NCI-H1694 (cell line): ENCODE measurements at regions not wholly inside any gene's neighbourhood (a gene's known extent, or its start where the extent isn't known, plus 50 kb on each side); places are given as distances from the start of the nearest gene placed in this dataset.
A peak's percentile ranks its signal among the peaks of the same experiment; 100 is the strongest.
"Not testable (repeated sequence)": the region's sequence is repeated elsewhere in the genome, so short reads cannot be mapped to it uniquely, and the experiment has no call there.

Experiments
- DNase-seq: peaks from one replicate; lab custom pipeline; 2025; lab: John Stamatoyannopoulos, UW

DNA sequence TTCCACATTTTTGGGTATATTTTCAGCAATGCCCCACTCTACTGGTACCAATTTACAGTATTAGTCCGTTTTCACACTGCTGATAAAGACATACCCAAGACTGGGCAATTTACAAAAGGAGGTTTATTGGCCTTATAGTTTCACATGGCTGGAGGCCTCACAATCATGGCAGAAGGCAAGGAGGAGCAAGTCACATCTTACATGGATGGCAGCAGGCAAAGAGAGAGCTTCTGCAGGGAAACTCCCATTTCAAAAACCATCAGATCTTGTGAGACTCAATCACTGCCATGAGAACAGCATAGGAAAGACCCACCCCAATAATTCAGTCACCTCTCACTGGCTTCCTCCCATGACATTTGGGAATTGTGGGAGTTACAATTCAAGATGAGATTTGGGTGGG, 722.9 kb downstream of the NTRK3 start:
- not testable (repeated sequence) for DNase-seq

DNA sequence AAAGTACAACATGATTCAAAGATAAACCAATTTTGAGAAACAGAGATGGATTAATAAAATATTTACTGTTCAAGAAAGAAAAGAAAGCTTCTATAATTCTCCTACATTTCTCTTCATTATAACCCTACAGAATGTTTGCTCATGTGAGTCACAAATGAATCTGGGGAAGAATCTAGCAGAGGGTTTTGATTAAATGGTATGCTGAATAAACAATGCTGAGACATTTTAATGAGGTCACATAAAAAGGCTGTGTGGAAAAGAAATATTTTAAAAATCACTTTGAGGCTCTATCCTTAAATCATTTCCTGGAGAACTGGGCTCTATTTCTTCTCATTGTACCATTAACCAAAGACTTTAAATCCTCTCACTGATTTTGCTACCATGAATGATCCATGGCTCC, 727.7 kb downstream of the NTRK3 start:
- DNase-seq: no peak

DNA sequence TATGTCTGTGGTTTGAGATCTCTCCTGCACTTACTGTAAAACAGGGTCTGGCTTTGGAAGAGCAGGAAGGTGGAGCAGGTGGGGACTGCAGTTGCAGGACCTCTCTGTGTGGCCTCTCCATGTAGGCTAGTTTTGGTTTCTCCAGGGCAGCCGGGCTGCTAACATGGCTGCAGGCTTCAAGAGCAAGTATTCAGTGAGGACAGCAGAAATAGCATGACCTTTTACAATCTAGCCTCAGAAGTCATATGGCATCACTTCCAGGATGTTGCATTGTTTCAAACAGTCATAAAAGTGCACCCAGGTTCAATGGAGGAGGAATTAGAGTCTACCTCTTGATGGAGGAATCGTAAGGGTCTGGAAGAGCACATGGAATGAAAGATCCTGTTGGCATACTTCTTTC, 728.7 kb downstream of the NTRK3 start:
- DNase-seq: no peak

DNA sequence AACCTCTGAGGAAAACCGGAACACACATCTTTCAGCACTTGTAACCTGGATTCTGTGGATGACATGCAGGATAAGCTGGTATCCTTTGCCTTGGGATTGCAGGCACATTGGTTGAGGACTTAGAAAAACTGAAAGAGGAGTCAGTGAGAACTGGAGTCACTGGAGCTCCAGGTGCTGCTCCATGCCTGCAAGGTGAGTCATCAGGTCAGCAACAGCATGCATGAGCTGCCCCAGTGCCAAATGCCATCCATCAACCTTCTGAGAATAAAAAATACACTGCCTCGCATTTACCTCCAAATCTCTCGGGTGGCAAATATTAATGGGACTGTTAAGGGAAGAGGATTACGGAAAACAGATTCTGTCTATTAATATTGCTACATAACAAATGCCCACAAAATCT, 729.1 kb downstream of the NTRK3 start:
- no peak for DNase-seq

DNA sequence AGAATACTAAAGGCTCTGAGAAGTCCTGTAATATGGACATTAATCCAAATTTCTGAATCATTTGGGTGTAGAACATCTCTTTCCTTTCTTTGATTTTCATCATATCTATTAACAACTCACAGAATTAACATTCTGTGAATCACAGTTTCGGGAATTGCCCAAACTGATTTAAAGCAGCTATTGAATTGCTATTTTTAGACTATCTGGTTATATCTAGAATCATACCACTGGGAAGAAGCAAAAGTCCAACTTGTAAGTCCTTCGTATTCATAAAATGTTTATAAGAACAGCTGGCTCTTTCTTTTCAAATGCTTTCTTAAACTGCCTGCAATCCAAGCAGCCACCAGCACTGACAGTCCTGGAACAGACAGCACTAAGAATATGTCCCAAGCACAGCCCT, 733.0 kb downstream of the NTRK3 start:
- DNase-seq: no peak

DNA sequence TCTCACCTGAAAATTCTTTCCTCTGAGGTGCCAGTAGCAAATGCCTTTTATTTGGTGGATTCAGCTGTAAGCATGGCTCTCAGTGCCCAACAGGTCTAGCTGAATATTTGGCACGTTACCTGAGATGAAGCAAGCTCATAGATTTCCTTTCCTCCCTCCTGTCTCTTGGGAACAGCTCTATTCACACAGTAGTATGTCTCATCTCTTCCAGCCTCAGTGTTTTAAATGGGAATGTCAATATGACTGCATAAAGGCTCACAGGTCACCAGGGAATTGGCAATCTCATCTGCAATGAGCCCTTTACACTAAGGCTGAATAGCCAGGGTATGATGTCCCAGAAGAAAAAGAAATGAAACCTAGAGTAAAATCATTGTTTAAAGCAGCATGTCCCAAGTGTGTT, 733.5 kb downstream of the NTRK3 start:
- DNase-seq: no peak

DNA sequence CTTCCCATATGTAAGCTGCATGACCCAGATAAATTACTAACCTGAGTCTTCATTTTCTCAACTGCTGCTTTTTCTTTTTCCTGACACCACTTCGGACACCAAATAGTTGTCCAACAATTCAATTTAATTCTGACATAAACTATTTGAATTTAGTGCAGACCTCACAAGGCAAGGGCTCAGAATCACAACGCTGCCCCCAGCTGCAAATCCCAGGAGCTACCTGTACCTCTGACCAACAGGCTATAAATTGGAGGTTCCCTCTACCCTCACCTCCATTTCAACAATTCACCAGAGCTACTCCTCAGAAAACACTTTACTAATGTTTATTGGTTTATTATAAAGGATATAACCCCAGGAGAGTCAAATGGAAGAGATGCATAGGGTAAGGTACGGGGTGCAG, 737.6 kb downstream of the NTRK3 start:
- no peak for DNase-seq

DNA sequence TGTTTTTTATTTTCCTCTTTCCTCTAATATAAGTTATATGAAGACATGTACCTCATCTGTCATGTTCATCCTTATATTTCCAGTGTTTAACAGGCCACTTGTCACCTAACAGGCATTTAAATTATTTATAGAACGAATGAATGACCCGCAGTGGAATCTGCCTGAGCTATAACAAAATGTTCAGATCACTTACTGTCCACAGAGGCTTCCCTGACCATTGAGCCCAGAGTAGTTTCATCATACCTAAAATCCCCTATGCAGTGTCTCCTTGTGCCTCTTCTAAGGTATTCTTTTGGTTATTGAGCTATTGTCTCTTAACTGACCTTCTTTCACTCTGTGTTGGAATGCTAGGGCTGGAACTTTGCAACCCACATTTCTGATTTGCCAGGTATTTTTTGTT, 748.5 kb downstream of the NTRK3 start:
- no peak for DNase-seq

DNA sequence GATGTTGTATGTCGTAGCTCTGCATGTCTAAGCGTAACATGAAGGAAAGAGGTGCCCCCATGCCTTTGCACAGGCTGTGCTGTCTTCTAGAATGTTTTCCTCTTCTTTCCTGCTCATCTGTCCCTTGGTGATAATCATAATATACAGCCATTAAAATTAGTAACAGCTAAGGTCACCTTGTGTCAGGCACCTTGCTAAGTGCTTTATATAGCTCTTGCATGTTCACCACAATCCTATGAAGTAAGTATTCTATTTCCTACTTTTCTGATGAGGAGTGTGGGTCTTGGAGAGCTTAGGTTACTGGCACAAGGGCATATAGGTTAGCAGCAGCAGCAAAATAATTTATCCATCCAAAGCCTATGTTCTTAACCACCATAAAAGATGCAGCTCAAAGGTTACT, 754.4 kb downstream of the NTRK3 start:
- no peak for DNase-seq

DNA sequence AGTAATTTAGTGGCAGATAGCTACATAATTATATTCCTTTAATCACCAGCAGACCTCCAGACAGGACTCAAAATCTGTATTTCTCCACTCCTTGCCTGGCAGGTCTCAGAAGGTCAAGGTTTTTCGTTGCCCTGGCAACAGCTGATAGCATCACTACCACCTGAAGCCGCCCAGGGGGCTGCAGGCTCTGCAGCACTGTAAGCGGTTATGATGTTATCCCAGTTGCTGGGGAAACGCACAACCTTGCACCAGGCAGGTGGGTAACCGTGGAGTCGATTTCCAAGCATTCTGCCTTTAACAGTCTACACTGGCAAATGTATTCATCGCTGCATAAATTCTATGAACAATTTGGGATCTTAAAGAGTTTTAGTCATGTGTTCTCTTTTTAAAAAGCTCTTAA, 756.3 kb downstream of the NTRK3 start:
- DNase-seq: no peak

DNA sequence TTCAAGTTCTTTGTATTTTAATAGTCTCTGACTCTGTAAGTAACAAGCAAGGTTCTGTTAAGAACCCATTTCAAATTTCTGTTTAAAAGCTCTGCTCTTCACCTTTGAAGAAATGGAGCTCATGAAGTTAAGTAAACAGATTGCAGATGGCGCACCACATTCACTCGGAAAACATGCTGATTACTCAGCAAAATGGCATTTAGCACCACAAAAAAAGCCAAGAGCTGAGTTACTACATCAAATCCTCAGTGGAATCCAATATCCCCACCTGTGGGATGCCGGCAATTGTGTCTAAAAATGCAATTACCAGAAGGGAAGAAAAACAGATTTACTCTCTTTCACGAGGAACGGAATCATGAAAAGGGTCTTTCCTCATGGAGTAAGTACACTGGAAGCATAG, 758.0 kb downstream of the NTRK3 start:
- no peak for DNase-seq

DNA sequence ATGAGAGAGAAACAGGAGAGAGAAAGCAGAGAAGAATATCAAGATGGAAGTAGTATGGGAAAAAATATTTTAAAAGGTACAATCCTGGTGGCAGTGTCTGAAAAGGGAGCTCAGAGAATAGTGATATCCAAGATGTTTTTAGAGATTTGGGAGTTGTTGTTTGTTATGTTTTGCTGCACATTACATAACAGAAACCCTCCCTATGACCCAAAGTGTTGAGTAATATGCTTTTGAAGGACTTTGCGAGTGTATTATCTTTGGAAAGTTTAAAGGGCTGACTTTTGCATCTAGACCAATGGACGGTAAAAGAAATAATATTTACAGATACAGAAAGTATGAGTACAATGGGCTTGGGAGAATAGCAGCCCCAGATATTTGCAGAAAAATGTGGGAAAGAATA, 759.7 kb downstream of the NTRK3 start:
- DNase-seq: no peak

DNA sequence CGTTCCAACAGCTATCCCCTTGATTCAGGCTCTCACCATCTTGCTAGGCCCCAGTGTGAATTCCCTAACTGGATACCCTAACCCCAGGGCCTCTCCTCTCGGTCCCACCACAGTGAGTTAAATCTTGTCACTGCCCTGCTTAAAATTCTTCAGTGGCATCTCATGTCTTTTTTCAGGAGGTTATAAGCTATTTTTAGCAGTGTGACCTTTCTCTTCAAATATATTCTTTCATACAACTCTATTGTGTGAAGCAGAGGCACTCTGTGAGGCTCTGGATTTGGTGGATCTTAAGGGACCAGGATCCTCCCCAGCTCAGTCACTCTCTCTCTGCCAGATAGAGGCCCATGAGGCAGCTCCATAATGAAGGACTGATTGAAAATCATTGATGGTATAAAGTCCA, 760.4 kb downstream of the NTRK3 start:
- no peak for DNase-seq

DNA sequence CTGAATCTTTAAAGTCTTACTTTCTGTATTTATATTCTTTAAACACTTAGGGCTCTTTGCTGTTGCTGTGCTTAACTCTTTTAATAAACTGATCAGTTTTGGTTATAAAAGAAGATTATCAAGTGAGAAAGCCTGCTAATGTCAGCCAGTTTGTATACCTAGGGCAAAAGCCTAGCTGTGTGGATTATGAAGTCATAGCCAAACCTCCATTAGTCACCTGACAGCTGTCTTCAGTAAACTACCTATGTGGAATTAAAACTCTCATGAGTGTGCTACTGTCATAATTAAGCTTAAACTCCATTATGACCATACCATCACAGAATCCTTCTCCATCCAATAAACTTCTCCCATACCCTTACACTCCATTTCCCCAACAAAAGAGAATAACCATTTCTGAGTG, 762.7 kb downstream of the NTRK3 start:
- DNase-seq: no peak

DNA sequence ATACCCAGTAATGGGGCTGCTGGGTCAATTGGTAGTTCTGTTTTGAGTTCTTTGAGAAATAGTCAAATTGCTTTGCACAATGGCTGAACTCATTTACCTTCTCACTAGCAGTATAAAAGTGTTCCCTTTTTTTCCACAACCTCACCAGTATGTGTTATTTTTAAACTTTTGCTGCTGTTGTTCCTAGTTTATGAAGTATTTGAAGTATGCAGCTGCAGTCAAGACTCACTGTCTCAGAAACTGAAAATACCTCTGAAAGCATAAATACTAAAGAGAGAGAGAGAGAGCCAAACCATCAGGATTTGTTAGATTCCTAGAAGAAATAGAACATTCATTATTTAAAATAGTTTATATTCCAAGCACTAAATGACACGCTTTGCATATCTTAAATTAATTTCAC, 764.2 kb downstream of the NTRK3 start:
- DNase-seq: no peak

DNA sequence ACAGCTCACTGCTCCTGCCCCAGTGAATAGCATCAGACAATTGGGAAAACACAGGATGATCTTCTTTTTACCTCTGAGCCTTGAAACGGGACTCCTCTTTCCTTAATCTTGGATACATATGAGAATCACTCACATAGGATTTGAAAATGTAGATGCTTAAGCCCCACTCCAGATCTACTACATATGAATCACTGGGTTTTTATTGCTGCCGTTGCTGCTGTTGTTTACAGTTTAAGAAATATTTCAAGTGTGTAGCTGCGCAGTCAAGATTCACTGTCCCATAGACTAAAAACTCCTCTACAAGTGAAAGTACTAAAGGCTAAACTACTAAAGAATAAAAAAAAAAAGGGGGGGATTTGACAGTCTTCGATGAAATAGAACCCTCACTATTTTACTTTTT, 765.9 kb downstream of the NTRK3 start:
- no peak for DNase-seq

DNA sequence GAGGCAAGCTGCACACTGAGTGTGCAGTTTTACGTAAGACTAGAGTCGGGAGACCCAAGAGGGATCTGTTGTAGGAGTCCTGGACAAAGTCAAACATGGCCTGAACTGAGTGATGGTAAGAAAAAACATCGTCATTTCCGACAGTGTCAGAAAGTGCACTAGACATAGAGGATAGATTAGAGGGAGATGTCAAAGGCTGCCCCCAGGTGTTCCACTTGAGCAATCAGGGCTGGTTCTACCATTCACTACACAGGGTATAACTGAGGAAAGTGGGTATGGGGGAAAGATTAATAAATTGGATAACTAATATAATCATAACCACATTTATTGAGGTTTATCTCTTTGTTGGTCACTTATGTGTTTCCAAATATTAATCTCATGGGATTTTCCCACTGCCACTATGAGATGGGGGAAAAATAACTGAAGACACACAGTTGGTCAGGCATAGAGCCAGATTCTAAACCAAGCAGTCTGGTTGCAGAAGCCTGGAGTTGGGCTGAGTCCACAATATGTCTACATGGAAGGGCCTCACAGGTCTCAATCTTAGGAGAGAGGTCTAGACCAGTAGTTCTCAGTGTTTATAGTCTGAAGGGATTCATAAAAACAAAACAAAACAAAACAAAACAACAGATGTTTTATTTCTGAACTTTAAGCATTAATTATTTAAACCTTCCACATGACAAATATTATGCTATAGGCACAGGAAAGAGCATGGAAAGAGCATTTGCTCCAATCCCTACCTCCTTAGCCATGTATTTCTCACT, 766.5 kb downstream of the NTRK3 start:
- peak; percentile 18 for DNase-seq

DNA sequence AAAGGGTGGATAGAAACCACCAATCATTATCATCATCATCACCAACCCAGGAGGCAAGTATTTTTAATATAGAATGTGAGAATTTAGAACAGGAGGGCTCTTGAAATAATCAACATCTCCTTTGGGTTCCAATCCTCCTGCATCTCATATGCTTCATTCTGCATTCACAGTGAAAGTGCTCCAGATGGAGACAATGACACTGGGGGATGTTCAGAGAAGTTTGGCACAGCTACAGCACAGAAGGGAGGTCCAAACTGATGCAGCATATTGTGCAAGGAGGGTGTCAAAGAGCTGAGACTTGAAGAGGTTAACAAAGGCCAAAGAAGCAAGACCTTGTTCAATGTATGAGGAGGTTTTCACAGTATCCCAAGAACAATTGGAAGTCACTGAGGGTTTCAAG, 767.1 kb downstream of the NTRK3 start:
- DNase-seq: peak; percentile 17

DNA sequence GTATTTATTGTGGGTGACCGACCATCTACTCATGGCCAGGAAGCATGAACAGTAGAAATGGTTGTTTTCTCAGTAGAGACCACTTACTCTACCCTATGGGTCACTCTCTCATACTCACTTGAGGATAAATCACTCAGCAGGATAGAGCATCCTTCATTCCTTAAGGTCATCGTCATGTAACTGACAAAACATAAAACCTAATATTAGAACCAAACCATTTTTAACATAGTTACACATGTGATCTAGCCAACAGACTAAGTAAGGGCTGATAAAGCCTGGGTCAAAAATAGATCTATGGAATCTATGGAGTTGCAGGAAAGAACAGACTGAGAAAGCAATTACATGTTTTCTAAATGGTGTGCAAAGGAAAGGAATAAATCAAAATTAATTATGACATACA, 769.1 kb downstream of the NTRK3 start:
- DNase-seq: no peak

DNA sequence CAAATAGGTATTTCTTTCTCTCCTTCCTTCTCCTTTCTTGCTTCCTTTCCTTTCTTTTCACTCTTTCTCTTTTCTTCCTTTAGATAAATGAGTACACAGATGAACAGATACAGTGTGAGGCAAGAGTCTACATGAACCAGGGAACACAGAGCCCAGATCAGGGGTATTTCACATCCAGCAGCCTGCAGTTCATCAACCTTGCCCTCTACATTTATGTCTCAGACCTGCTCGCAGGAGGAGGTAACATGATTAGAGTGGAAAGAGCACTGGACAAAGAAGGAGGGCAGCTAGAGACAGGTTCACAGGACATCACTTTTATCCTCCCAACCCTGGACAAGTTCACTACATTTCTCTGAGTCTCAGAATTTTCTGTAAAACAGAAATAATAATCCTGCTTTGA, 773.1 kb downstream of the NTRK3 start:
- no peak for DNase-seq

DNA sequence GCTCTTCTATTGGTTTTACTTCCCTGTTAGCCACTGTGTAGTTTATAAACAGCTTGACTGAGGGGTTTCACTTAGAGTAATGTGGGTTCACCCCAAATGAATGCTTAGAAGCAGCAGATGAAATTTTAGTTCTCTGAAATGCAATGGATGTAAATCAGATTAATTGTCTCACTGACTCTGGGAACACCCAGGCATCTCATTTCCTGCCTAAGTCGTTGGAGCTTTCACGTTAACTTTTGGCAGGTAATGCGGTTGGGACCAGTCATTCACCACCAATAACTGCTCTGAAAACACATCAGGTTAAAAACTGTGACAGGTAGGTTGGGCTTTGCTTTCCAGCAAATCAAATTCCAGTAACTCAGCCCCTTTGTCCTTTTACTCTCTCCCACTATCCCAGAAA, 775.4 kb downstream of the NTRK3 start:
- DNase-seq: no peak

DNA sequence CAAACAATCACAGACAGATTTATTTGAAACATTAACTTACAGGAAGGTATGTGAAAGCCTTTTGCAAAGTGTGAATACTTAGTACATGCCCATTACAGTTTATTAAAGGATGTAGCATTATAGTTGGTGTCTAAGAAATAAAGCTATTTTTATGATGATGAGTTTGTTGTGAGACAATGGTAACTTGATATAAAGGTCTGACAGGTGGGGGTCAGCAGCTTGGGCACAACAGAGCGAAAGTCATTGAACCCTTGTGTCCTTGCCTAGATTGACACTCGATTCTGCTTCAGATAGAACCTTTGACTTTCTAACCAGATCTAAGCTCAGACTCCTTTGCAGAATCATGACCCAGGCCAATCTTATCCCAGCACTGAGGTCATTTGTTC, 777.9 kb downstream of the NTRK3 start:
- no peak for DNase-seq

DNA sequence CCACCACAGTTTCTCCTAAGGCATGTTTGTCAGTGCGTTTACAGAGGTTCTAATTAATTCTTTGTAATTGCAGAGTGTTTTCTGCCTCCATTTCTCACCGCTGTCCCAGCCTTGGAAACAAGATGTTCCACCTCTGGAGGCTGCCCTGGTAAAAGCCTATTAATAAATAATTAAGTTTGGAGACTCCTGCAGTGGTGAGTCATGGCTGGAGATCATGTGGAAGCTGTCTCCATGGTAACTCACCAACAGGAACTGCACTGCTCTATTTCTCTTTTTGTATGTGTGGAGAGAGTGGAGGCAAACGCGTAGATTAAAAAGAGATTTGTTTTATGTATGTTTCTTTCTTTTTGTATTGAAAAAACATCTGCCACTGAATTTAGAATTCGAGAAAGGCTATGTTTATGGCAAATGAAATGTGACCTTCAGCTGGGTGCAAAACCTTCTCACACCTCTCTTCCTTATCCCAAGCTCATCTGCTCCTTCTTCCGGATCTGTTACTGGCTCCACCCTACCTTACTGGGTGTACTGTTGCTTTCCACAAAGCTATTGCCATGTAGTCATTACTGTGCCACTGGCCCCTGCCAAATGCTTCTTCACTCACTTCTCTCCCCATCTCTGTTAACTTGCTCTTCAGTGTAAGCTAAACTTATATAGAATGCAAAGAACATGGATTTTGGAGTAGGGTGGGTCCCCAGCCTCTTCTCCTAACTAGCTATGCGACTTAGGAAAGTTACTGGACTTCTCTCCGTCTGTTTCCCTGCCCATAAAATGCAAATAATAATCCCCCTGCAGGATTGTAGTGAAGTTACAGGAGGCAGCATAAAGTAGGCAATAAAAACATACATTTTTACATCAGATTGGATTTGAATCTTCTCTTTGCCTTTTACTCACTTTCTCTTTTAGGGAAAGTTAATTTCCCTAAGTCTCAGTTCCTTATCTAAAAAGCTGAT, 778.5 kb downstream of the NTRK3 start:
- peak; percentile 12 for DNase-seq
